NCI-H1436 treated with DMSO at 0.1 percent for 48 hours (cell line): ENCODE measurements at regions not wholly inside any gene's neighbourhood (a gene's known extent, or its start where the extent isn't known, plus 50 kb on each side); places are given as distances from the start of the nearest gene placed in this dataset.
"Not testable (repeated sequence)": the region's sequence is repeated elsewhere in the genome, so short reads cannot be mapped to it uniquely, and the experiment has no call there.

Experiments used
- DNase-seq: peaks from one replicate; lab custom pipeline; 2025; lab: John Stamatoyannopoulos, UW

DNA sequence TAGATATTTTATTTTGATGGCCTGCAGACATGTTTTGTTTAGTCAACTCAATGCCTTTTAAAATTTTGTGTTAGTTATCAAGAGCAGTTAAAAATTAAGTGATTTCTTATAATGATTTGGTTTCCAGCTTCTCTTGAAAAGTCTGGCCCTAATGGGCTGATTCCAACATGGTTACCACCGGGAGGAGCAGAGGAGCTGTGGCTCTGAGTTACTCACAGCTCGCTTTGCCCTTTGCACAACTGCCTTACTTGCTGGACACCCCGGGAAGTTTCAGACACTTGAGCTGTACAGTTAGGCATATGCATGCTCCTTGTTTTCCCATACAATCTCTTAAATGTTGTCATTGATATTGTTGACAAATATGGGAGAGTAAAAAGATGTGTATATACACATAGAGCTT is 173.1 kb upstream of the MMS22L start:
- DNase-seq = no peak

DNA sequence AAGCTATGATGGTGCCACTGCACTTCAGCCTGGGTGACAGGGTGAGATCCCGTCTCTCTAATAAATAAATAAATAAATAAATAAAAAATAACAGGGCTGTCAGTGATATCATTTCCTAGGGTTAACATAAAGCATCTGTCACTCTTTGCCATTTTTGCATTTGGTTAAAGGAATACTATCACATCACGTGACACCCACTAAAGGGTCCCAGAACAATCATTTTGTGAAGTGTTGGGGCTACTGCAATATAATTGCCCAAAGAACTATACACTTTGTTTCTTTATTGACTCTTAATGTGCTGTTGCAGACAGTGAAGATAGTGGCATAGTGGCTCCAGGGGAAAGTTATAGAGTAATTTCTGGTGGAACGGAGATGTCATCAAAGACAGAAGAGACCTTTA is 176.5 kb upstream of the MMS22L start:
- no peak for DNase-seq

DNA sequence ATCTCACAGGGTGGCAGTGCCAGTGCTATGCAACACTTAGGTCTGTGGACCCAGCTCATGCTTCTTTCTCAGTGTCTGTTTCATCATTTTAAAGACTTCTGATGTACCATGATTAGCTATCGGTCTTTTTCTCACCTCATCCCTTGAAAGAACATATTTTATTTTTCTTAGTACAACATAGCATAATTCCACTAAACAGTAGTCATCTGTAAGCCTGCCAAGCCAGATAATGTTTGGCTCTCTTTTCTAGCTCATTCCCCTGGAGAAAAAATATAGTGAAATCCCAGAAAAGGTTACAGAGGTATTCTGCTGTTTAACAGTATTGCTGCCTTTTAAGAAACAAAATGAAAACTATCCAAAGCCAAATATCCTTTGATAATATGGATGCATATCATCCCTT is 177.0 kb upstream of the MMS22L start:
- no peak for DNase-seq

DNA sequence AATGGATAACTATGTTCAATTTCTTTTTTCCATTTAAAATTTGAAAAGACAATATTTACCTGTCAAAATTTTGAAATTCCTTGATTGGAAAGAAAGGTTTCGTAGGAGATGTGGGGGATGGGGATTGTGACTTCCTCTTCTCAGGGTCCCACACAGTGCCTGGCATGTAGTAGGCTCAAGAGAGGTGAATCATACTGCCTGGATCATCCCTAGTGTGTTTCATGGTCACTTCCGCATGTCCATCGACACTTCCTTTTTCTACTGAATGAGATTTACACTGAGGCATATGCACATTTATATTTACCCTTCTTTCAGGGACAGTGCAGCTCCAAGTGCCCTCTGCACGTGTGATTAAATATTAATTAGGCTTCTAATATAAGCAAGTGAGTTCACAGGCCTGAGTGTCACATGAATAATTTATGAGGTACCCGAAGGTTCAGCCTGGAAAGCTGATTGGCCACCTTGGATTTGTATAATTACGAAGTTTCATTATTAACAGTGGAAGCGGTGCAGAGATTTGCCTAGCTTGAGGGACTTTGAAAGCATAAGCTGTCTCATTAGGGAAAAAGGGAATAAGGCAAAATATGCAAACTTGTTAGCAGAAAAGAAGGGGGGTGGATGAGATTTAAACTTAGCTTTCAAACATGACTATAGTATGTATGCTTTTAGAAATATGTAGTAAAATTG is 177.5 kb upstream of the MMS22L start:
- DNase-seq = no peak

DNA sequence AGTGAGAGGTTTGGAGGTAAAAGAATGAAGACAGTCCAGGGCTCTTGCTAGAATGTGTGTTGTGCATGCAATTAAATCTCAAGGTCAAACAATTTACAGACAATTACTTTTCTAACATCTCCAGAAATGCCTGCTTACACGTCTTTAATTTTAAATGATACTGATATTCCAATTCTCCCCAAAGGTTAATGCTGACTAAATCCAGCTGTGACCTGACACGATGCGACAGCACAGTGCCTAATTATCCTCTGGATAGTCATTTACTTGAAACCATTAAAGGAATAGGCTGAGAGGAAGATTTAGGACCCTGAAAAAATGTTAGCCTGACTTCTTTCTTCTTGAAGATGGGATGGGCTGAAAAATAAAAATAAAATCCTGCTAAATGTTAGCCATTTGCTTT is 178.2 kb upstream of the MMS22L start:
- DNase-seq = no peak

DNA sequence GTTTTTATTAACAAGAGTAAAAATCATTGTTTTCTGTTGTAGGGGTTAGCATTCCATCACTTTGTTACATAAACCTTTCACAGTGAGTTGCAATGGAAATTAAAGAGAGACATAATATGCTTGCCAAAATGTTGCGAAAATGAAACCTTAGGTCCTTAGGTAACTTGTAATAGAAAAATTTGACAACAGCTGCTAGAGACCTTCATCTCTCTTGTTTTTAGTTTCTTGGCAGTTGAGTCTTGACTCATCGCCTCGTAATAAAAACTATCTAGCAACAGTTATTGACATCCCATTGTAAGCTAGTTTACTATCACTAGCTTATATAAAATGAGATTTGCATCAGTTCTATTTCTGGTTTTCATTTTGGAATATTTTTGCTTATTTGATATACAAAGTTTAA is 179.0 kb upstream of the MMS22L start:
- DNase-seq = no peak

DNA sequence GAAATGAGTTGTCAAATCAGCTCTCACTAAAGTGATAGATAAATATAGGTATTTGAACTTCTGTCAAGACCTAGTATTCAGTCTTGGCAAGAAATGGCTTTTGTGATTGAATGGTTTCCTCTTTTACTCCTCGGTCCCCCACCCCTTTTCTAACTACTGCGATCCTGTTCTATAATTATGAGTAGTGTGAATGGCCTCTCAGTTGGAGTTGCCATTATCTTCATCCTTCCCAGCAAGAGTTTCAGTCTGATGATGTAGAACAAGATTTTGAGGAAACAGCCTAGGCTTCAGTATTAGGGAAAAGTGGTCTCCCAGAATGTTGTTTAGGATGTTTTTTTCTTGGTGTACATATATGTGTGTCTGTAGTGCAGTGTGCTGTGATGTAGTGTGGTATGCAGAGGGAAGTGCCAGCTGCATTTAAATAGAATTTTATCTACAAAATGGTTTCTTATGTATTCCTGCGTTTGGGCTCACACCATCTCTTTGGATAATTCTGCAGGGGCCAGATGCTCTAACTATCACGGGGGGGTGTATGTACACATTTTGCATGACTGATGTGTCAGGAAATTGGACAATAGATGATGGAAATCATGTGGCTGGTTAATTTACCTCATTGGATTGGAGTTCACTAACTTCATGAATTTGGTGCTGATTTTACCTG is 180.1 kb upstream of the MMS22L start:
- no peak for DNase-seq

DNA sequence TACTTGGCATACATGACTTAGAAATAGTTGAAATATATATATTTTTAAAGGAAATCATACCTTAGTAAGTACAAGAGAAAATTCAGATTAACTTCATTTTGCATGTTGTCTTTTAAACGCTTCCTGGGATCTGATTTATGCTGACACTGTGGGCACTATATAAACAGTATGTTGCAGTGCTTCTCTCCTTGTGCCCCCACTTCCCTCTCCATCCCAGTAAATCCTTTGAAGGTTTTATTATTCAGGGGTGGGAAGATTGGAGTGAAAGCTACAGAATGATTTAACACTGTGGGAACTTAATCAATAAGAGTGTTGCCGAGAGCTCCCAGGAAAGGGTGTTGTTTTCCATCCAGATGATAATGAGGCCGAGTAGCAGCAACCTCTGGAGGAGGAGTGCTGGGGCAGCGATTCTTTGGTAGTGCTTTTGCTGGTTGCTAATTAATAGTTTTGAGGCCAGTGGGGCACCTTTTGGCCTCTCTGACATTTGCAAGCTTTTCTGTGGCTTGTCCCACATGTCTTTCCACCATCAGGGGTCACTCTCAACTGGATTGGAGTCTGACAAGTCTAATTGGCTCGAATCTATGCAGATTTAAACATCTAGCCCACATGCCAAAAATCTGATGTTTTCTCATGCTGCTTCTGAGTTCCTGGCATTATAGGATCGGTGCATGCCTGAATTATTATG is 183.0 kb upstream of the MMS22L start:
- no peak for DNase-seq

DNA sequence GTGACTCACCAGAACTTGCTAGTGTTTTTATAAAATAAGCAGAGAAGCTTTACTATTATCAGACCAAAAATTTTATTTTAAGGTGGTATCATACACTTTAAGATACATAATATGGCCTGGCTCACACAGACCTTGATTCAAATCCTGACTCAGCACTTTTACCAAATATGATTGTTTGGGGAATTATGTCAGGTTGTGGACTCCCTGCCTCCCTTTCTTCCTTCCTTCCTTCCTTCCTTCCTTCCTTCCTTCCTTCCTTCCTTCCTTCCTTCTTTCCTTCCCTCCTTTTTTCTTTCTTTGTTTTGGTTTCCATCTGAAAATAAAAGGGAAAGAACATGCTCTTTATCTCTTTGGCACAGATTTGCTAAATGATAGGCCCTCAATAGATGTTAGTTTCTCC is 186.0 kb upstream of the MMS22L start:
- DNase-seq = no peak

DNA sequence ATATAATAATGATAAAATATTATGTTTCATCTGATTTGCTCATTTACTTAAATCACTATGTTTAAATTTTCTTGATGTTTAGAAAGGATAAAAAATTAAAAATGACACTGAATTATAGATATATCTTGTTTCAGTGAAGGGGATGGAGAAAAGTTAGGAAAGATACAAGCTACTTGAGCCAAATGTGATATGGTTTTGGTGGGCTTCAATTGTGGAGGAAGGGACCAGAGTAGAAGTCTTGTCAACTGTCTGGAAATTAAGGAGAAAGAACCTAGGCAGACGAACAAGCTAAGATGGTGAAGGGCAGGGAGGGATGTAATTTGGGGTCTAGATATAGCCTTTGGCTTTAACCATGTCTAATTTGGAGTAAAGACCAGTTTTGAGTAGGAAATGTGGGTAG is 186.4 kb upstream of the MMS22L start:
- no peak for DNase-seq

DNA sequence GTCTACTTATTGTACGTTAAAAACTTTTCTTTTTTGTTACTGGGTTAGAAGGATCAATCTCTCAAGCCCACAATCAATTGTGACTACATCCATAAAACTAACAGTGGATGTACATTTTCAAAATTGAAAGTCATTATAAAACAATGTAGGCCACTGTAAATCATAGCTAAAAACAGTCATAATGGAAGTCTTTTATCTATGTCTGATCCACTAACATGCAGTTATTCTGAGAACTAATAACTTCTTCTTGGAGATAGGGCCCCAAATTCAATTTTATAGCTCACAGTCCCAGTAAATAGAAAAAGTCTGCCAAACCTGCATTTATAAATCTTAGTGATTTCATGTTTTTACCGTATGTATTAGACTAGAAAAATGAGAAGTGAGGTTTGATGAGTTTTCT is 187.3 kb upstream of the MMS22L start:
- no peak for DNase-seq

DNA sequence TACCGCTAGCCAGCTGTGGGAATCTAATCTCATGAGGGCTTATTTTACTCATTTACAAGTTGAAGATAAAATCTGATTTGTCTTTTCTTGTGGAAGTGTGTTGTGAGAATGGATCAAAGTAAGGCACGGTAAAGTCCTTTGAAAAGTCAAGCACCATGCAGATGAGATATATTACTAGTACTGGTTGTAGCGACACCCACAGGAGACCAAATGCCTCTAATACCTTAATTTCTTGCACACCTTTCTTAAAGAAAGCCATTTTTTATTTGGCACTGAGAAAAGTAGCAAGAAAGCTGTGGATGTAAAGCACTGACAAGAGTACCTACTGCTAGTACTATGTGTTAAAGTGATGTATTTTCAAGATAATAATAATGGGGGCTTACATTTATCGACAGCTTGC is 191.0 kb upstream of the MMS22L start:
- no peak for DNase-seq

DNA sequence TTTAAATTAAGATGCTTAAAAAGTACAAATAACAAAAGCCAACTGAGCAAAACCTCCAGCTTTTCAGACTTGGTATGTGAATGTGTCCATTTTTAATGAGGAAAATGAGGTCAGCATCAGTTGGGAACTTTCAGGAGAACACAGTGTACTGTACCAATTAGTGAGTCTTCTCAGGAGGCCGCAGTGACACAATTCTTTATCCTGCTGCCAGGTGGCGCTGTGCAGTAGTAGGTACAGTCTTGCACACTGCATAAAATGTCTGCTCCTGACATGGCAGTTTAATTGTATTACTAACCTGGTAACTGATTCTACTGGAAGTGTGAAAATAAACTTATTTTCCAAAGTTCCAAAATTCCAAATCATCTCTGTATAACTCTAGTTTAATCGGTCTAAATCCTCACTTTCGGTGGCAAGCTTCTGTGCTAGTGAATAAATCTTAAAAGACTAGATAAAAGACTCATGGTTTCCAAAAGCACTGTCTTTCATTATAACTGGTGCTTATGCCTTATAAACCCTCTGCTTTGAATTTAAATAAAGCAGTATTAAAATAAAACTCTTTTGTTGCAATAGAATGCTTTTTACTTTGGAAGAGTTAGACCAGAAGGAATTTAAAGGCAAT is 214.8 kb upstream of the MMS22L start:
- DNase-seq = peak; percentile 17

DNA sequence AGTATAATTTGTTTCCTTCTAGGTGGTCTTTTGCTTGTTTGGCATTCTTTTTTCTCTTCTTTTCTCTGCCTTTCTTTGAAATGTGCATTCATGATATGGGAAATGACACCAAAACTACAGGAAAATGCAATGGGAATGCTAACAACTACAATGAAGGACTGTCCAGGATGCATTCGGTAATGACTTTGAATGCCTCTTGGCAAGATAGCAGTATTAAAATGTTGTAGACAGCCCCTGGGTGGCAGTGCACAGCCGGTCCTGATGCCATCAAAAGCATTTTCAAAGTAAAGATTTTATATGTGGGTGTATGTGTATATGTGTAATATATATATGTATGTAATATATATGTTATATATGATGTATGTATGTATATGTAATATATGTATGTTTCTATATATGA is 218.8 kb upstream of the MMS22L start:
- no peak for DNase-seq

DNA sequence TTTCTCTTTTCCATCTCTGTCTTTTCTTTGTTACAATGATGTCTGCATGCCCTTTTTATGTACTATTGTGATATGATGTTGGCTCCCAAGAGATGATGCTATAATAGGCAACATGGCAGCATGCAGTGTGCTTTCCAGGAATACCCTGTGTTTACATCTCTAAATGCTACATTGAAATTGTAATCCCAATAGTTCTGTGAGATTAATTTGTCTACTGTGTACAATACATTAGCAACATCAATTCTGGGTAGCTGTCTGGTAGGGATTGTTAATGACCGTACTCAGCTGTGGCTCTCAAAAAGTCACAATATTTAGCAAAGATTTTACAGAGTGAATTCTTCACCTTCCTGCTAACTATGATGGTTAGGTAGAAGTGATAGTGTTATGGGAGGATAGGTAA is 225.6 kb upstream of the MMS22L start:
- DNase-seq = no peak

DNA sequence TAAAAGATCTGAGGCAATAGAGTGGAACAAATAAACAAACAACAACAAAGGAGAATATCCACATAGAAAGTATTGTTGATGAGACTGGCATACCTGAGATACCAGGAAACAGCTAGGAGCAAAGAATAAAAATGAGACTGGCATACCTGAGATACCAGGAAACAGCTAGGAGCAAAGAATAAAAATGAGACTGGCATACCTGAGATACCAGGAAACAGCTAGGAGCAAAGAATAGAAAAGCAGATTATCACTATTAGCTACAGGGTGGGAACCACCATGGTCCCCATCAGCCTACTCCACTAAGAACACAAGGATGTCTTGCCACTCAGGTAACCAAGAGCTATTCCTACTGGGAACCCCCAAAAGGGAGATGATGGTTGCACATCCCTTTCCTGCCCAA is 230.2 kb upstream of the MMS22L start:
- not testable (repeated sequence) for DNase-seq

DNA sequence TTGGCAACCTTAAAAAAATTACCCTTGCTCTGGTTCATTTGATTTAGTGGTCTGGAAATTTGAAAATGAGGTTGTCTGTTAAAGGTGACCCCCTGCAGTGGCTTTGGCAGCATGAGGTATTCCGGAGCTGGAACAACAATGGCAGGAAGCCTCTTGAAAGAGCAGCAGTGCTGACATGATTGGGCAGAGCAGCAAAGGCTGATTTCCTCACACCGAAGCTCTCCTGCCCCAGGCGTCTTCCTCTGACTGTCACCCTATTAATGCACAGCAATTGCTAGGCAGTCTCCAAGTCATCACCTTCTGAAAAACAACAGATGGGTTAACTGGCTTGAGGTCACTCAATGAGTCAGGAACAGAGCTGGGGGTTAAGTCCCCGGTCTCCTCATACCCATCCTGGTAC is 241.8 kb upstream of the MMS22L start:
- DNase-seq = no peak

DNA sequence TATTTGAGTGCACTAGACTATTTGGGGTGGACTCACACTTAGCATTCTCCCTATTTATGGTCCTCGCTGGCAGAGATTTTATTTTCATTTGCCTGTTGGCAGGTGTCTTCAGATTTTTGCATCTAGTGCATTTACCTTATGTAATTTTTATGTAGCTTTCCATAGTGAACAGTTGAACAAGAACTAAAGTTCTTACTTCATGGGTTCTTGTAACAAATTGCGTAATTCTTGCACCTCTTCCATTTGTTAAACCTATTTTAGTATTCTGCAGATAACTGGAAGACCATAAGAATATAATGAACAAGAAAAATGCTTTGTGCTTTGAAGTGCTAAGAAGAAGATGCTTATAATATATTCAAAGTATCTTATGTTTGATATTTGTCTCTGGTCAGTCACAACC is 252.8 kb upstream of the MMS22L start:
- DNase-seq = no peak

DNA sequence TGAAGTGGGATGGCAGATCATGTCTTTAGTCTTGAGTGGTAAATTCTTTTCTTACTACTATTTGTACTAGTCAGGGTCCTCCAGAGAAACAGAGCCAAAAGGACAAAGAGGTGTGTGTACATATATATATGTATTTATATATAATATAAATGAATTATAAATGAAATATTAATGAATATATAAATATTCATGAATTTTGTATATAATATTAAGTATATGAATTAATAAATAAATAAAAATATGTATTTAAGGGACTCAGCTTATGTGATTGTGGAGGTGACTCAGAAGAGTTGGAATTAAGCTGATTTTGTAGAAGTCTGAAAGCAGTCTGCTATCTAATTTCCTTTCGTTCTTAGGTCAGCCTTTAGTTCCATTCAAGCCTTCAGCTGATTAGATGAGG is 265.3 kb upstream of the MMS22L start:
- DNase-seq = no peak

DNA sequence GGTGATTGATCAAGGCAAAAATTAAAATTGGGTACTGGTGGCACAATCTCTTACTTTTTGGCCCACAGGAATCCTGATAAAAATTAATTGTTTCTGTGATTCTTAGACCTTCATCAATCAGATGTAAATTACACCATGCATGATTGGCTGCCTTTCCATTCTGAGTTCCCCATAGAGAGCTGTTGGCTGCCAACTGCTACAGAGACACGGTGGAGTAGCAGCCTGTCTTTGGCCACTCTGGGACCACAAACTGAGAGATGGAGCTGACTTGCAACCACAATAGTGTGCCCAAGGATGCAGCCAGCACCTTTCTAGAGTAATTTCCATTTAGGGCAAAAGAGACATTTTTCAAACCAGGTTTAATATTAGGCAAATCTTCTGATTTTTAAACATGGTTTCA is 274.3 kb upstream of the MMS22L start:
- no peak for DNase-seq

DNA sequence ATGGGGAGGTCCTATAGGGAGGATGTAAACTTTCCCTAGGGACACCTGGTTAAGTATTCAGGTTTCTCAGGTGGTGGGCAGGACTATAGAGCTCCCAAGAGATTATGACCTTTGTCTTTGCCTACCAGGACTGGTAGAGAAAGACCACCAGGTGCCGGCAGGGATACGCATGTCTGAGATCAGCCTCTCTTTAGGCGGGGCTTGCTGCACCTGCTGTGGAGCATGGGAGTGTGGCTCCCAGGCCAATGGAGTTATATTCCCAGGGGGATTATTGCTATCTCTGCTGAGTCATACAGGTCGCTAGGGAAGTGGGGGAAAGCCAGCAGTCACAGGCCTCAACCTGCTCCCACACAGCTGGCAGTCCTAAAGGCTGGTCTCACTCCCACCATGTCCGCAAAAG is 280.5 kb upstream of the MMS22L start:
- DNase-seq = peak; percentile 81

DNA sequence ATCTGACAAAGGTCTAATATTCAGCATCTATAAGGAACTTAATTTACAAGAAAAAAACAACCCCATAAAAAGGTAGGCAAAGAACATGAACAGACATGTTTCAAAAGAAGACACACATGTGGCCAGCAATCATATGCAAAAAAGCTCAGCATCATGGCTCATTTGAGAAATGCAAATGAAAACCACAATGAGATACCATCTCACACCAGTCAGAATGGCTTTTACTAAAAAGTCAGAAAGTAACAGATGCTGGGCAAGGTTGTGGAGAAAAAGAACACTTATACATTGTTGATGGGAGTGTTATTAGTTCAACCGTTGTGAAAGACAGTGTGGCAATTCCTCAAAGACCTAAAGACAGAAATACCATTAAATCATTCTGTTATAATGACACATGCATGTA is 289.9 kb upstream of the MMS22L start:
- no peak for DNase-seq

DNA sequence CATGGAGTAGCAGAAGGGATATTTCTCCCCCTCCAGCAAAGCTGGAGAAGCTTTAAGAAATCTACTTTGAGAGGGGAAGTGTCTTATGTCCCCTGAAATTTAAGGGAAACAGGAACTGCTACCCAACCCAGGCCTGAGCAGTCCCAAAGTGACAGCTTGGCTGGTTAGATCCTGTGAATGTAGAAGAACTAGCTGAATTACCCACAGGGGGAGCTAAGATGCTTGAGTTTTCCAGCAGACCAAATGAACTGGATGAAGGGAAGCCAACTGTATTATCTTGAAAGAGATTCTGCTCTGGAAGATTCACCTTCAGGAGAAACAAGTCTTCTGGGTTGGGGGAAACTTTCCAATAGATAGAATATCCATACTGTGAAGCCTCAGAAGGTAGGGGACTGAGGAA is 303.3 kb upstream of the MMS22L start:
- no peak for DNase-seq
